GM19351 (cell line): ENCODE measurements at regions not wholly inside any gene's neighbourhood (a gene's known extent, or its start where the extent isn't known, plus 50 kb on each side); places are given as distances from the start of the nearest gene placed in this dataset.
A peak's percentile ranks its signal among the peaks of the same experiment; 100 is the strongest.

Experiments used
- ATAC-seq: cut with Tn5 transposase; IDR thresholded peaks from one replicate; pipeline ENCODE4 v1.9.1; 2021; ENCODE audit warnings: mild to moderate bottlenecking, moderate library complexity; ENCODE audit not compliant: unreplicated experiment

DNA sequence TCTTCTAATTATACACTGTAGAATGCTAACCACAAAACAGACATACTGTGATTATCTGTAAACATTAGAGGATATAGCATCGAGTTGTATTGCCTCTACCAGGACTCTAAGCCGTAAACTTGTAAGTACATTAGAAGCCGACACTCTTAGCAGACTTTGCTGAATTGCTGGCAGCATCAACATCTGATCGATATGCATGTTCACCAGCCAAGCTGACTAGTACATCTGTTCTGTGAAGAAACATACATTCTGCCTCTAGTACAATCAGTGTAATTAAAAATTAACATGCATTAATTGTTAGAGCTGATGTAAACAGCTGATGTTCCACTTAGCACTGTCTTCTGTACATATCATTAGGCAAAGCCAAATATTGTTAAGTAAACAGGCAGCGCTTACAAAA lies 502.2 kb downstream of the NR4A2 start:
- ATAC-seq: no peak

- no peak for ATAC-seq
Observed at GRCh38 chr2:155825876-155826275, 506.6 kb downstream of the NR4A2 start.

DNA sequence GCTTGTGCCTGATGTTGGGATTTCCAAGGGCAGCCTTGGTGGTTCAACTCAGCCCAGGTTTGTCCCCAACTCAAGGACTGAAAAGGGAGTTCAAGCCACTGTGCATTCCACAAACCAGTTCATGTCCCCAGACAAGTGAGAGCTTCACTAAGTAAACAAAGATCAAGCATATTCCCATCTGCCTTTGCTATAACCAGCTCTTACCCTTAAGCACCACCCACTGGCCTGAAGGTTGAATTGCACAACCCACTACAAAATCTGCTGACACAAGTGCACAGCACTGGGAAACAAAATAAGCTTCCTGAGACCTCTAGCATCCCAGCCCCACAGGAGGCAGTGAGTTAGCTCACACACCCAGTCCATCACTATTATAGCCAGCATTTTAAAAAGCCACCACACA lies 516.7 kb downstream of the NR4A2 start:
- ATAC-seq: peak; percentile 97

GRCh38 chr2:155815275-155815674 lies 517.2 kb downstream of the NR4A2 start:
- no peak for ATAC-seq

DNA sequence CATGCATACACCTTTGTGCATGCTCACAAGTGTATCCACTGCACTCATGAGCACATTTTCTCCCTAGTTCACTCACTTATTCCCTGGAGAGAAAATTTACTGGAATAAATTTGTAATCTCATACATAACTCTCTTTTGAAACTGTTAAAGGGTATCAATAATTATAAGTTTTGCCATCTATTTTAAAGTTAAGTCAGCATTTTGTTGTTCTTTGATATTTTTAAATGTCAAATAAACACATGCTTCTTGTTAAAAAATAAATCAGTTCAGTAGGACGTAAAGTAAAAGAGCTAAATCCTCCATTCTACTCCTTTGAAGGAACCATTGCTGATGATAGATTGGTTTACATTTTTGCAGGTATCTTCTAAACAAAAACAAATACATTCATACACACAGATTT lies 522.1 kb downstream of the NR4A2 start:
- no peak for ATAC-seq

GRCh38 chr2:155802888-155803287 lies 529.6 kb downstream of the NR4A2 start:
- no peak for ATAC-seq

GRCh38 chr2:155792666-155793065 lies 539.9 kb downstream of the NR4A2 start:
- no peak for ATAC-seq

- no peak for ATAC-seq
Observed at GRCh38 chr2:155770516-155770915, 562.0 kb downstream of the NR4A2 start.

- ATAC-seq: no peak
Observed at GRCh38 chr2:155766342-155767115, 566.0 kb downstream of the NR4A2 start.

- ATAC-seq: no peak
Observed at GRCh38 chr2:155755481-155755880, 577.0 kb downstream of the NR4A2 start.

GRCh38 chr2:155748131-155748530 lies 584.4 kb downstream of the NR4A2 start:
- ATAC-seq: no peak

DNA sequence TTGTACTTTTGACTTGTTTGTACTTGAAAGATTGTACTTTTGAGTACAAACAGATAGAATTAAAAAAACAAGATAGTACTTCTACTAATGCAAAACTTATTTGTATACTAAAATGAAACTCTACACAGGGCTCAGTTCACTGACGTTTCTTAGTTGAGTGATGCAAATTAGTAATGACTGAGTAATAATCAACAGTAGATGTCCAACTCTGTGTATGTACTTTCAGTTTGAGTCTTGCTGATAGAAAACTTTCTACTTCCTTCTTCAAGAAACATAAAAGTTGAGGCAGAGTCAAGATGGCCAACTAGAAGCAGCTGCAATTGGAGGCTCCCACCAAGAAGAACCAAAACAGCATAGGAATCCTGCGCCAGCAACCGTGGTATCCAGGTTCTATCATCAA lies 585.0 kb downstream of the NR4A2 start:
- peak; percentile 69 for ATAC-seq

GRCh38 chr2:155733091-155733853 lies 599.2 kb downstream of the NR4A2 start:
- ATAC-seq: no peak

- no peak for ATAC-seq
Observed at GRCh38 chr2:155730804-155731203, 601.7 kb downstream of the NR4A2 start.

DNA sequence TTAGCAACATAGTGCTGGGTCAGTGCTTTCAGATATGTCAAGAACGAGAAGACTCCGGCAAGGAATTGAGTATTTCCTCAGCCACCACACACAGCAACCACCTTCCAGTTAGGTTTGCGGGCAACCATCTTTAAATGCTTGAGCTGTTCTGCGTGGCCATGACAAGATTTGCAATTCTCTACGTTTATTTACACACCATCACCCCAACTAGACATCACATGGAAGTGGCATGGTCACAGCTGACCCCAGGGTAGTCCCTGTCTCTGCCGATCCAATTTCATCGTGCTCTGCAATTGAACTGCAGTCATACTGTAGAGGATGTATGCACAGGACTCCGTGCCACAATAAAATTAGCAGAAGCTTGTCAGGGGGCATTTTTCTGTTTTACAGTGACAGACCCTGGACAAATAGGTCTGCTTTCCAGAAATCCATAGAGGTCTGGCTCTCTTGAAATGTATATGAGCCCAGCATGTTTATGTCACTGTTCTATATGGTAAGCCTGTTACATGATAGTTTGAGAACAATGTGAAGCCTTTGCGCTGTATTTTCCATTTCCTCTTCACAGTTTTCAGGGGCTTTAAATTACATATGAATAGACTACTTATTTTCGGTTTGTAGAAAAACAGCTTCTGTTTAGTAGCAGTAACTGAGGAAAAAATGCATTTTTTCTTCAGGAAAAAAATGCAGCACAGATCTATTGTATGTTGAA lies 605.2 kb downstream of the NR4A2 start:
- ATAC-seq: no peak

GRCh38 chr2:155722290-155722689 lies 610.2 kb downstream of the NR4A2 start:
- ATAC-seq: no peak

DNA sequence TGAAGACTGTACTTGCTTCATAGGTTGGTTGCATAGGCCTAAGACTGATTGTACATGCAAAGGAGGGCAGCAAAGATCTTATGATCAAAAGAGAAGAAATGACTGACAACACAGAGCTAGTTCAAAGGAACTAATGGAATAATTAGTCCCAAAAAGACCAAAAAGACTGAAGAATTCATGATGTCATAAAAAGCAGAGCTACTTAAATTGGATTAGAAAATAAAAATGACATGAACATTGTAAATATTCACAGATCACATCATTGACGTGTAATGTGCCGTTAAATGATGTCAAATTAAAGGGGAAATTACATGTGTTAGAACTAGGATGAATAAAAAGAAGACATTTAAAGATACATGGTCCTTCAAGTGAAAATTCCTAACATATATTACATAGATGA lies 616.8 kb downstream of the NR4A2 start:
- no peak for ATAC-seq

DNA sequence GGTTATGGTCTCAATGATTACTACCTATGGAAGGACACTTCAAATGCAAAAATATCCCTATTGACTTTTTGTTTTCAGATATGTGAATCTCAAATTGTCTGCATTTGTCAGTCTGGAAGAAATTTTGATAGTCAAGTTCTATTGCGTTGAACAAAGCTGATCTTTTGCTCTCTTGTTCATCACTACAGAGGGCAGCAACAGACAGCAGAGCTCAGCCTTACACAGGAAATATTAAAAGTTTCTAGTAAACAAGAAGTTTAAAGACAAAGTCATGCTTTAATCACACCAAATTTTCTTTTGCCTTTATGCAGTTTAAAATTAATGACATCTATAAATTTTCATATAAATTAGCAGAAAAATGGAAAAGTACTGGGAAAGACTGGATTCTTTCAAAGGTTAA lies 617.5 kb downstream of the NR4A2 start:
- no peak for ATAC-seq

DNA sequence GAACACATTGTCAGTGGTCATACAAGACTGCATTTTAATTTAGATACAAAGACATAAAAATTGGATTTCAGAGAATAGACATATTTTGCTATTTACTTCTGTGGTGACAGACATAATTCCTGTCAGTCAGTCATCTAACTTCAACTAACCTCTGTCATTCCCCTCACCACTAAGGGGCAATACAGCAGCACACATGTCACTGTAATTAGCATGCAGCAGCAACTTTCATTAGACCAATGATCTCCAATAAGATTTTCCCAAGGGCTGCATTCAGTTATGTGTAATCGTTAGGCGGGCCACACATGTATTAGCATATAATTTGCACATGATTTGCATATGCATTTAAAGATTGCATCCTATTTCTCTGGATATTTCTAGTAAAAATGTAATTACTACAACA lies 624.5 kb downstream of the NR4A2 start:
- ATAC-seq: no peak

- ATAC-seq: no peak
Observed at GRCh38 chr2:155703917-155704316, 628.6 kb downstream of the NR4A2 start.

DNA sequence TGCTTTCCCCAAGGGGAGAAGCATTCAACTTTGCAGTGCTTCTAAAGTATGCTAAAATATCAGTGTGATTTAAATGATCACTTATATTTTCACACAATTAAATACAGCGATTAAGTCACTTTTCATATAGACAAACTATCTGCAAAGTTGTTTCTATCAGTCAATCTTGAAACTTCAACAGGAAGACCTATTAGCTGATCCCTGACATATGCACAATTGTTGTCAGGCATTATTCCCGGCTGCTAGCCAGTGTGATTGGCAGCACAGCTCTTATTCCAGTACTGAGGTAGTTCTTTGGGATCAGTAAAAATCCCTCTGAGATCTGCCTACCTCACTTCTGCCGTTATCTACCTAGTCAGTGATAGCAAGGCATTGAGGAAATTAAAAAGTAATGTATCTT lies 629.5 kb downstream of the NR4A2 start:
- ATAC-seq: no peak

- no peak for ATAC-seq
Observed at GRCh38 chr2:155701721-155702120, 630.8 kb downstream of the NR4A2 start.
